Astrocyte (in vitro differentiated cells and primary cell): ENCODE measurements at regions not wholly inside any gene's neighbourhood (a gene's known extent, or its start where the extent isn't known, plus 50 kb on each side); places are given as distances from the start of the nearest gene placed in this dataset.

Source experiments
- CTCF ChIP-seq: IDR thresholded peaks from 2 replicates; pipeline ENCODE4 v1.5.1; 2011; ENCODE audit warnings: low read depth, mild to moderate bottlenecking, inconsistent platforms, low read length, moderate library complexity; ENCODE audit not compliant: insufficient read depth
- EZH2 ChIP-seq: IDR thresholded peaks from 2 replicates; pipeline ENCODE4 v1.6.1; 2012; ENCODE audit warnings: mild to moderate bottlenecking, low read length, inconsistent platforms; ENCODE audit not compliant: insufficient read depth

GRCh38 chr6:78427386-78427785 is 440.0 kb upstream of the IRAK1BP1 start:
- TF ChIP-seq CTCF (no peak), EZH2 (no peak)
